ENCODE measurements at regions not wholly inside any gene's neighbourhood (a gene's known extent, or its start where the extent isn't known, plus 50 kb on each side); places are given as distances from the start of the nearest gene placed in this dataset.

GRCh38 chr1:86229405-86229975 lies 72.9 kb upstream of the COL24A1 start:
- TF ChIP-seq, protein P1, sequence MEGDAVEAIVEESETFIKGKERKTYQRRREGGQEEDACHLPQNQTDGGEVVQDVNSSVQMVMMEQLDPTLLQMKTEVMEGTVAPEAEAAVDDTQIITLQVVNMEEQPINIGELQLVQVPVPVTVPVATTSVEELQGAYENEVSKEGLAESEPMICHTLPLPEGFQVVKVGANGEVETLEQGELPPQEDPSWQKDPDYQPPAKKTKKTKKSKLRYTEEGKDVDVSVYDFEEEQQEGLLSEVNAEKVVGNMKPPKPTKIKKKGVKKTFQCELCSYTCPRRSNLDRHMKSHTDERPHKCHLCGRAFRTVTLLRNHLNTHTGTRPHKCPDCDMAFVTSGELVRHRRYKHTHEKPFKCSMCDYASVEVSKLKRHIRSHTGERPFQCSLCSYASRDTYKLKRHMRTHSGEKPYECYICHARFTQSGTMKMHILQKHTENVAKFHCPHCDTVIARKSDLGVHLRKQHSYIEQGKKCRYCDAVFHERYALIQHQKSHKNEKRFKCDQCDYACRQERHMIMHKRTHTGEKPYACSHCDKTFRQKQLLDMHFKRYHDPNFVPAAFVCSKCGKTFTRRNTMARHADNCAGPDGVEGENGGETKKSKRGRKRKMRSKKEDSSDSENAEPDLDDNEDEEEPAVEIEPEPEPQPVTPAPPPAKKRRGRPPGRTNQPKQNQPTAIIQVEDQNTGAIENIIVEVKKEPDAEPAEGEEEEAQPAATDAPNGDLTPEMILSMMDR (IDR thresholded peaks at IDR 0.05), result no peak
- no peak for TF ChIP-seq EP300 (IDR thresholded peaks at IDR 0.05)
- TF ChIP-seq POLR2A (IDR thresholded peaks at IDR 0.05), result no peak
- no peak for TF ChIP-seq POLR2AphosphoS5 (IDR thresholded peaks at IDR 0.05)
